ENCODE measurements at regions not wholly inside any gene's neighbourhood (a gene's known extent, or its start where the extent isn't known, plus 50 kb on each side); places are given as distances from the start of the nearest gene placed in this dataset.
"Not testable (repeated sequence)": the region's sequence is repeated elsewhere in the genome, so short reads cannot be mapped to it uniquely, and the experiment has no call there.

DNA sequence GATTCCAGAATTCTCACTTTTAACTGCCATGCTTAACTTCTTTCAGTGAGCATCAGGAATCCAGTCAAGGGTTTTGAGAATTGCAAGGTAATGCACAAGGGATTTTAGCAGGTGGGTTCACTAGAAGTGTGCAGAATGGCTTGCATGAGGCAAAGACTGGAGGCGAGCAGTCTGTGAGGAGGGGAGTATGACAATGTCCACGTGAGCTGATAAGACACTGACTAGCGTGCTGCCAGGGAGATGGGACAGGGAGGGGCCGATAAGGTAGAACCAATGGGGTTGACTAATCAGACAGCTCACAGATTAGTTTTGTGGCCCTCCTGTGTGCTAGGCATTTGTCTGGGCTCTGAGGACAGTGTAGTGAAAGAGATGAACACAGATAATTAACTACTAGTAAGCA lies 102.0 kb upstream of the DAZL start:
- intact Hi-C loops (cut with micrococcal nuclease): no loop called here

DNA sequence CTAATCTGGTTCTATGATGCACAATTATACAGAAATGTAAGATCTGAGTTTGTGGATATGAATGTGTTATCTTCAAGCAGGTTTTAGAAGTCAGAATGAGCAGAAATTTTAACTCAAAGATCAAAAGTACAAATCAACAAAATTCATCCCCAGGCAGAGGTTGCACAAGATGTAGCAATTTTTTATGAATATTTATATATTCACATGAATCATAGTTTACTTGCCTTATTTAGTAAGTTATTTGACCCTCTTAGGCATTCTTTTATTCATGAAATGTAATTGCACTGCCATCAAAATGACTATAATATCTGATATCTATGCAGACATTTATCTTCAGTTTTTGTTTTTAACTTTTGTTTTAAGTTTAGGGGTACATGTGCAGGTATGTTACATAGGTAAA lies 103.1 kb upstream of the DAZL start:
- intact Hi-C loops (cut with micrococcal nuclease): no loop called here

DNA sequence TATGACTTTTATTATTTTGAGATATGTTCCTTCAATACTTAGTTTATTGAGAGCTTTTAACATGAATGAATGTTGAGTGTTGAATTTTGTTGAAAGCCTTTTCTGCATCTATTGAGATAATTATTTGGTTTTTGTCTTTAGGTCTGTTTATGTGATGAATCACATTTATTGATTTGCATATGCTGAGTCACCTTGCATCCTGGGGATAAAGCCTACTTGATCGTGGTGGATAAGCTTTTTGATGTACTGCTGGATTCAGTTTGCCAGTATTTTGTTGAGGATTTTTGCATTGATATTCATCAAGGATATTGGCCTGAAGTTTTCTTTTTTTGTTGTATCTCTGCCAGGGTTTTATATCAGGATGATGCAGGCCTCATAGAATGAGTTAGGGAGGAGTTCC lies 106.5 kb upstream of the DAZL start:
- intact Hi-C loops (cut with micrococcal nuclease): not testable (repeated sequence)

- intact Hi-C loops (cut with micrococcal nuclease): no loop called here
These were observed 110.1 kb upstream of the DAZL start for GRCh38 chr3:16715281-16715680.

GRCh38 chr3:16719426-16719825 lies 114.2 kb upstream of the DAZL start:
- intact Hi-C loops (cut with micrococcal nuclease): no loop called here

DNA sequence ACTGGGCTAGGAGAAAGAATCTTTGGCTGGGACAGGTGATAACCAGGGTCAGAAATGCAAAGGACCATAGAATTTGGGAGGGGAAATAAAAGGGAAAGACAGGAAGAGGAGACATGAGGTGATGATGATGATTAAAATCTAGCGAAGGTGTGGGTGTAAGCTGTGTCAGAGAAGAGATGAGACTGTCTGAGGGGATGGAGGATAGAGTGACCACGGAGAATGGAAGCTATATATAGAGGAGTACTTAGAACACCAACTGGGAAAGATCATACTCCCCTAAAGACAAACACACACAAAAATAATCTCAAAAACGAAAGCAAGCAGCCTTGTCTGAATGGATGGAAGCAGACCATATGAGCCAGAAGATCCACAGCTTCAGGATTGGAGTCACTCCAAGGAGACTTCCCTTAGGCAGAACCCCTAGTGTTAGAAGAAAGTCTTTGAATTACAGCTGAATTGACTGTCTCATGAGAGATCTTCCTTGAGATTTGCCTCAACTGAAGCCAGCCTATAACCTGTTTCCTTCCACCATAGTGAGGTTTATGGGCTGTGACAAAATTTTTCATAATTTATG lies 115.2 kb upstream of the DAZL start:
- intact Hi-C loops (cut with micrococcal nuclease): no loop called here

- intact Hi-C loops (cut with micrococcal nuclease): no loop called here
These were observed 116.3 kb upstream of the DAZL start for GRCh38 chr3:16721494-16721893.

- intact Hi-C loops (cut with micrococcal nuclease): no loop called here
These were observed 118.8 kb upstream of the DAZL start for GRCh38 chr3:16723978-16724377.

- intact Hi-C loops (cut with micrococcal nuclease): no loop called here
These were observed 119.3 kb upstream of the DAZL start for GRCh38 chr3:16724487-16724886.

DNA sequence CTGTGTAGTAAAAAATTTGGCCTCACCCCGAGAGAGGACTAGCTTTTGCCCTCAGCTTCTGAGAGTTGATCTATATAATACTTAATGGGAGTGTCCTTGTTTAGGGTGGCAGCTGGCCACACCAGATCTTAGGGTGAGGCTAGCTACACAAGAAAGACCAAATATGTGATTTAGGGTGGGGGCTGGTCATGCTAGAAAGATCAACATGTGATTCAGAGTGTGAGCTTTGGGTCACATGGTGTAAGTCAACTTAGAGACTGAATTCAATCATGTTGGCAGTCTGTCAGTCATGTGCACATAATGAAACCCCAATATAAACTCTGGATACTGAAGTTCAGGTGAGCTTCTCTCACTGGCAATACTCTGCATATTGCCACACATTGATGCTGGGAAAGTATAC lies 120.7 kb upstream of the DAZL start:
- intact Hi-C loops (cut with micrococcal nuclease): no loop called here

DNA sequence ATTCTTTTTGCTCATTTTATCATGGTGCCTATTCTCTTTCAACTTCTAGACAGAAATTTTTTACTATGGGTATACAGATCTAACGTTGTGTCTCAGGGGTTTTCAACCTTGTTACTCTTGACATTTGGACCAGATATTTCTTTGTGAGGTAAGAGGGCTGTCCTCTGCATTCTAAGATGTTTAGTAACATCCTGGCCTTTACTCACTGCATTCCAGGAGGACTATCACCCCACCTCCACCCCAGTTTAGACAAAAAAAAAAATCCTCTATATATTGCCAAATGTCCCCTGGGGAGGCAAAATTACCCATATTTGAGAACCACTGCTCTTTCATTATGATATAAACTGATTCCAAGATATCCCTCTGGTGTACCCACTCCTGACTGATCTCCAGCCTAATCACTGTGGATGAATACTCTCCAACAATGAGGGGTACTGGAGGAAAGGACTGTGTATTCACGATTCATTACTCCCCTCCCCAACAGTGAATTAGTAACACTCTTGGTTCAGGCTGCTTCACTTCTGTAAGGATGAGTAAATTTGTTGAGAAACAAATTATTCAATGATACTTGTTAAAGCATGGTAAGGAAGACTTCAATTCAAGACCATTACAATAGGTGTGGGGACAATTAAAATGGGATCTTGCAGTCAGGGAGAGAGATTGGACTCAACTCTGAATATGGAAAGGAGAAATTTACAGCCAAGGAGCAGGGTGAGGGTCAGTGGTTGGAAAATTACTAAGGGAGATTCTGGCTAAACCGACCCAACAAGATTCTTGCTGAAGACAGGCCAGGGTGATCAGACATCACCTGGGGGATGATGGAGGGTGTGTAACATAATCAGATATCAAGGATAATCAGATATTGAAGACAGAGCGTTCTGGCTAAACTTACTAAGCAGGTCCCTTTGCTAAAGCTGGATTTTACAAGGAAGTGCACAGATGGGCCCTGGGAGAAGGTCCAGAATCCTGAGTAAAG lies 123.8 kb upstream of the DAZL start:
- intact Hi-C loops (cut with micrococcal nuclease): no loop called here

GRCh38 chr3:16738451-16738850 lies 133.2 kb upstream of the DAZL start:
- intact Hi-C loops (cut with micrococcal nuclease): no loop called here

DNA sequence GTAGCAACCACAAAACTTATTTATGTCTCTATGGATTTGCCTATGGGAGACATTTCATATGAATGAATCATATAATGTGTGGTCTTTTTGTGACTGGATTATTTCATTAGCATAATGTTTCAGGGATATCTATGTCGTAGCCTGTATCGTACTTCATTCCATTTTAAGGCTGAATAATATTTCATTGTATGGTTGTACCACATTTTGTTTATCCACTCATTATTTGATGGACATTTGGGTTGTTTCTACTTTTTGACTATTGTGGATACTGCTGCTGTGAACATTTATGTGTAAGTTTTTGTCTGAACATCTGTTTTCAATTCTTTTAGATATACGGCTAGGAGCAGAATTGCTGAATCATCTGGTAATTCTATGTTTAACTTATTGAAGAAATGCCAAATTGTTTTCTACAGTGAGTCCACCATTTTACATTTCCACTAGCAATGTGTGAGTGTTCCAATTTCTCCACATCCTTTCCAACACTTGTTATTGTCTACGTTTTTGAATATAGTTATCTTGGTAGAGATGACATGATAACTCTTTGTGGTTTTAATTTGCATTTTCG lies 134.4 kb upstream of the DAZL start:
- intact Hi-C loops (cut with micrococcal nuclease): no loop called here

- intact Hi-C loops (cut with micrococcal nuclease): no loop called here
These were observed 135.3 kb upstream of the DAZL start for GRCh38 chr3:16740515-16740914.

- intact Hi-C loops (cut with micrococcal nuclease): no loop called here
These were observed 136.0 kb upstream of the DAZL start for GRCh38 chr3:16741103-16741758.

GRCh38 chr3:16741890-16742289 lies 136.7 kb upstream of the DAZL start:
- intact Hi-C loops (cut with micrococcal nuclease): no loop called here

GRCh38 chr3:16743276-16743675 lies 138.1 kb upstream of the DAZL start:
- intact Hi-C loops (cut with micrococcal nuclease): no loop called here

GRCh38 chr3:16759227-16759903 lies 125.4 kb upstream of the PLCL2 start:
- intact Hi-C loops (cut with micrococcal nuclease): no loop called here

GRCh38 chr3:16761571-16761970 lies 123.2 kb upstream of the PLCL2 start:
- intact Hi-C loops (cut with micrococcal nuclease): no loop called here

GRCh38 chr3:16765661-16766060 lies 119.1 kb upstream of the PLCL2 start:
- intact Hi-C loops (cut with micrococcal nuclease): no loop called here

DNA sequence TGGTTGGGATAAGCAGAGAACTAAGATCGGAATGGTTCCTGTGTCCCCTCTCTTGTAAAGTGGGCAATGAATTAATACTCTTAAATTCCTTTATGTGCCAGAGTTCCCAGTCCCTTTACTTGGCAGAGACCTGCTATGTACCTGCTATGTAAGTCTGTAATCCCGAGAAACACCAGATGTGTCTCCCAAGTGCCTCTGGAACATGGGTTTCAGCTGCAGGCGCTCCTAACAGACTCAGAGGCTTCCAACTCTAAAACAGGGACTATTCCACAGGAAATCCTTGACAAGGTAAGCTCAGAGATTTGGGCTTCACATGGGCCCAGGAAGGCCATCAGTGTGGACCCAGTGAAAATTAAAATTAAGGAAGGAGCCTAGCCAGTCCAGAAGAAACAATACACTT lies 117.7 kb upstream of the PLCL2 start:
- intact Hi-C loops (cut with micrococcal nuclease): no loop called here

GRCh38 chr3:16768014-16768413 lies 116.7 kb upstream of the PLCL2 start:
- intact Hi-C loops (cut with micrococcal nuclease): no loop called here

All from T-helper 1 cell treated with Interleukin-12 subunit alpha and Interleukin-12 subunit beta and Interleukin-4 antibody, amounts not matched to agents 30 ng/mL and 1 ng/mL, for 36 hours (primary cell).